GM06990 (cell line): ENCODE measurements at regions not wholly inside any gene's neighbourhood (a gene's known extent, or its start where the extent isn't known, plus 50 kb on each side); places are given as distances from the start of the nearest gene placed in this dataset.
"Not testable (repeated sequence)": the region's sequence is repeated elsewhere in the genome, so short reads cannot be mapped to it uniquely, and the experiment has no call there.

Experiments used
- DNase-seq: peaks from one replicate; pipeline ENCODE4 v3.0.0-alpha.2; 2011; ENCODE audit not compliant: insufficient read length; ENCODE audit errors: extremely low read depth
- H3K27me3 ChIP-seq: replicated peaks from 2 replicates; pipeline ENCODE4 v1.6.0; 2011; ENCODE audit warnings: low read length; ENCODE audit not compliant: control insufficient read depth, insufficient read depth
- H3K36me3 ChIP-seq: 2 replicates; pipeline ENCODE4 v1.5.1; 2011; ENCODE audit warnings: low read length; ENCODE audit not compliant: control insufficient read depth, insufficient read depth
- H3K4me3 ChIP-seq: replicated peaks from 2 replicates; pipeline ENCODE4 v1.5.1; 2011; ENCODE audit warnings: low read depth, mild to moderate bottlenecking, control low read depth, low read length
- TF ChIP-seq, protein P1 (sequence below): IDR thresholded peaks from 2 replicates; pipeline ENCODE4 v1.5.1; 2011; ENCODE audit warnings: low read length, control low read depth, mild to moderate bottlenecking, inconsistent platforms; ENCODE audit not compliant: insufficient read depth, poor library complexity, severe bottlenecking

DNA sequence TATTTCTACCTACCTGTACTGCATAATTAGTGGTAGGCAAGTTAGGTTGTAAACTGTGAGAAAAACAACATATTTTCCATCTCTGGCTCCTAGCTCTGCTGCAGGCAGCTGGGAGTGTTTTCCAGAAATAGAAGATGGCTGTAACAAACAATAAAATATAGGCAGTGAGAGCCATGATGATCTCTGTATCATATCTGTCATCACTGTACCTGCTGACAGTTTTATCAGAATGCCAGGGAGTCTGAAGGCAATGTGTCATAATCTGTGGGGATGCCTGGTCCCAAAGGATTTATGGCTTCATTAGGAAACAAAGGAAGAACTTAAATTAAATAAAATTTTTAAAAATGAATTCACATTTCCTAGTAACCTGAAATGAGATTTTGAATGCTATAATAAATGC lies 160.9 kb upstream of the SMIM30 start:
- H3K4me3 ChIP-seq: no peak overlapping the region
- no peaks in the 10 kb centered on the region for H3K36me3 ChIP-seq
- no peaks in the 10 kb centered on the region for H3K27me3 ChIP-seq
- DNase-seq: no peak
- TF ChIP-seq, protein P1, sequence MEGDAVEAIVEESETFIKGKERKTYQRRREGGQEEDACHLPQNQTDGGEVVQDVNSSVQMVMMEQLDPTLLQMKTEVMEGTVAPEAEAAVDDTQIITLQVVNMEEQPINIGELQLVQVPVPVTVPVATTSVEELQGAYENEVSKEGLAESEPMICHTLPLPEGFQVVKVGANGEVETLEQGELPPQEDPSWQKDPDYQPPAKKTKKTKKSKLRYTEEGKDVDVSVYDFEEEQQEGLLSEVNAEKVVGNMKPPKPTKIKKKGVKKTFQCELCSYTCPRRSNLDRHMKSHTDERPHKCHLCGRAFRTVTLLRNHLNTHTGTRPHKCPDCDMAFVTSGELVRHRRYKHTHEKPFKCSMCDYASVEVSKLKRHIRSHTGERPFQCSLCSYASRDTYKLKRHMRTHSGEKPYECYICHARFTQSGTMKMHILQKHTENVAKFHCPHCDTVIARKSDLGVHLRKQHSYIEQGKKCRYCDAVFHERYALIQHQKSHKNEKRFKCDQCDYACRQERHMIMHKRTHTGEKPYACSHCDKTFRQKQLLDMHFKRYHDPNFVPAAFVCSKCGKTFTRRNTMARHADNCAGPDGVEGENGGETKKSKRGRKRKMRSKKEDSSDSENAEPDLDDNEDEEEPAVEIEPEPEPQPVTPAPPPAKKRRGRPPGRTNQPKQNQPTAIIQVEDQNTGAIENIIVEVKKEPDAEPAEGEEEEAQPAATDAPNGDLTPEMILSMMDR: no peak

DNA sequence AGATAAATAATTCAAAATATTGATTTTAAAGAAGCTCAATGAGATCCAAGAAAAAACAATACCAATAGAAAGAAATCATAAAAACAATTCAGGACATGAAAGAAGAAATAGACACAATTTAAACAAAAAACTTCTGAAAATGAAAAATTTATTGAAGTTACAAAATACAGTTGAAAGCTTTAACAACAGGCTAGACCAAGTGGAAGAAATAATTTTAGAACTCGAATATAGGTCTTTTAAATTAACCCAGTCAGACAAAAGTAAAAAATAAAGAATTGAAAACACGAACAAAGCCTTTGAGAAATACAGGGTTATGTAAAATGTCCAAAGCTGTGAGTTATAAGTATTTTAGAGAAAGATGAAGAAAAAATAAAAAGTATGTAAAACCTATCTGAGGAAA lies 152.4 kb upstream of the SMIM30 start:
- H3K36me3 ChIP-seq: no peaks in the 10 kb centered on the region
- TF ChIP-seq, protein P1: no peak
- no peaks in the 10 kb centered on the region for H3K27me3 ChIP-seq
- DNase-seq: no peak
- H3K4me3 ChIP-seq: no peak overlapping the region

DNA sequence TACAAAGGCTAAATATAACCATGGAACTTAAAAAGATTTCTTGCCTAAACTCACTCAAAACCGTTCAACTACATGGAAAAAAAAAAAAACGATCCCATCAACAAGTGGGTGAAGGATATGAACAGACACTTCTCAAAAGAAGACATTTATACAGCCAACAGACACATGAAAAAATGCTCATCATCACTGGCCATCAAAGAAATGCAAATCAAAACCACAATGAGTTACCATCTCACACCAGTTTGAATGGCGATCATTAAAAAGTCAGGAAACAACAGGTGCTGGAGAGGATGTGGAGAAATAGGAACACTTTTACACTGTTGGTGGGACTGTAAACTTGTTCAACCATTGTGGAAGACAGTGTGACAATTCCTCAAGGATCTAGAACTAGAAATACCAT lies 151.2 kb upstream of the SMIM30 start:
- H3K4me3 ChIP-seq, DNase-seq, H3K27me3 ChIP-seq, H3K36me3 ChIP-seq: not testable (repeated sequence)

DNA sequence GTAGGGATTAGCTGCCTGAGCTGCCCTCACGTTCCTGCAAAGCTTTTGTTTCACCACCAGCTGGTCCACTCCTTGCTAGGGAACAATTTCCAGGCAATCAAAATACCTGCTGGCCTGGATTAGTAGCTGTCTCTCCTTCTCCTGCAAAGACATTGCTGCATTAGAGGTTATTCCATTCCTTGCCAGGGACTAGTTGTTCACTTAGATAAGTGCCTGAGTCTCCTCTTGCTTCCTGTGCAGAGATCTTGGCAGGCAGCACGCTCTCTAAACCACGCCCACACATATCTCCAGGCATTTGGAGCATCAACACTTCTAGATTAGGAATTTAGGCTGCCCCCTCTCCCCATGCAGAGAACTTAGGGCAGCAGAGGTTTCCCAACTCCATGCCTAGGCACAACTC lies 150.4 kb upstream of the SMIM30 start:
- H3K36me3 ChIP-seq: no peaks in the 10 kb centered on the region
- DNase-seq: no peak
- no peaks in the 10 kb centered on the region for H3K27me3 ChIP-seq
- TF ChIP-seq, protein P1: no peak
- H3K4me3 ChIP-seq: no peak overlapping the region

DNA sequence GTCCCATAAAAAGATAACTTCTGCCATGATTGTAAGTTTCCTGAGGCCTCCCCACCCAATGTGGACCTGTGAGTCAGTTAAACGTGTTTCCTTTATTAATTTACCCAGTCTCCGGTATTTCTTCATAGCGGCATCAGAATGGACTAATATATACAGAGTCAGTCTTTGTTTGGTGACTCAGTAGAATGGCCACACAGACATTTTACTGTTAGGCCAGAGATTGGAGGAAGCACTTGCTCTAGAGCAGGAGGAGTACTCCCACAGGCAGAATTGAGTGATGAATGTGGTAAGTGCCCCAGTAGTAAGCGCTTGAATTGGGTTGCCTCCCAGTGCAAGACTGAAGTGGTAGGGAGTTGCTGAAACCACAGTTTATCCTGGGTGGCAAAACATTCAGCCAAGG lies 149.5 kb upstream of the SMIM30 start:
- Histone ChIP-seq H3K27me3 (no peaks in the 10 kb centered on the region), H3K4me3 (no peak overlapping the region), H3K36me3 (no peaks in the 10 kb centered on the region)
- TF ChIP-seq, protein P1: no peak
- no peak for DNase-seq

DNA sequence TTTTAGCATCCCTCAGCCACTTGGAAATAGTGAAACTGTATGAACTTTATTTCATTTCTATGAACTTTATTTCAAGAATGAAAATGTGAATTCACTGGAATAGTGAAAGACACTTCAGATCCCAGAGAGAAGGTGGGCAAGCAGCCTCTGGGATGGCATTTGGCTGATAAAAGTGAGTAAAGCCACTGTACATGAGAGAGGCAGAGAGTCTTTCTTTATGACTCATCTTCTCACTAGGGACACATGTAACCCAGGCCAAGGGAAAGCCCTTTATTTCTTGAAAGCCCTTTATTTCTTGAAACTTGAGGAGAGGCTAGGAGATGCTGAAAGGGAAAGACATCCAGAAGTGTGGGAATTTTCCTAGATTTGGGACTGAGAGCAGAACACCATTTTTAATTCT lies 148.9 kb upstream of the SMIM30 start:
- Histone ChIP-seq H3K36me3 (no peaks in the 10 kb centered on the region), H3K4me3 (no peak overlapping the region), H3K27me3 (no peaks in the 10 kb centered on the region)
- no peak for DNase-seq
- TF ChIP-seq, protein P1: no peak
